Cerebellar cortex (tissue), 1 donor: ENCODE measurements at regions not wholly inside any gene's neighbourhood (a gene's known extent, or its start where the extent isn't known, plus 50 kb on each side); places are given as distances from the start of the nearest gene placed in this dataset.
A peak's percentile ranks its signal among the peaks of the same experiment; 100 is the strongest.
"Not testable (repeated sequence)": the region's sequence is repeated elsewhere in the genome, so short reads cannot be mapped to it uniquely, and the experiment has no call there.

ENCODE experiments used
- DNase-seq: peaks from one replicate; pipeline ENCODE4 v3.0.0-alpha.2; 2015; ENCODE audit warnings: low spot score

GRCh38 chr4:42205541-42205940, 53.1 kb upstream of the BEND4 start:
- DNase-seq = no peak

GRCh38 chr4:42216664-42217063, 64.2 kb upstream of the BEND4 start:
- DNase-seq = no peak

- no peak for DNase-seq
These were observed 72.8 kb upstream of the BEND4 start for GRCh38 chr4:42225286-42225685.

- no peak for DNase-seq
These were observed 82.4 kb upstream of the BEND4 start for GRCh38 chr4:42234817-42235216.

- no peak for DNase-seq
These were observed 83.0 kb upstream of the BEND4 start for GRCh38 chr4:42235304-42236021.

- DNase-seq = no peak
These were observed 84.6 kb upstream of the BEND4 start for GRCh38 chr4:42237010-42237409.

- no peak for DNase-seq
These were observed 85.0 kb upstream of the BEND4 start for GRCh38 chr4:42237451-42237850.

GRCh38 chr4:42248972-42249371, 96.5 kb upstream of the BEND4 start:
- no peak for DNase-seq

GRCh38 chr4:42252315-42252714, 99.9 kb upstream of the BEND4 start:
- DNase-seq = no peak

GRCh38 chr4:42257645-42258044, 105.2 kb upstream of the BEND4 start:
- DNase-seq = not testable (repeated sequence)

GRCh38 chr4:42262701-42263490, 110.4 kb upstream of the BEND4 start:
- no peak for DNase-seq

GRCh38 chr4:42265782-42266602, 113.5 kb upstream of the BEND4 start:
- DNase-seq = no peak

GRCh38 chr4:42267724-42268123, 115.3 kb upstream of the BEND4 start:
- DNase-seq = no peak

GRCh38 chr4:42268824-42269223, 116.4 kb upstream of the BEND4 start:
- DNase-seq = no peak

GRCh38 chr4:42271096-42271495, 118.6 kb upstream of the BEND4 start:
- DNase-seq = no peak

GRCh38 chr4:42277291-42277690, 120.0 kb upstream of the SHISA3 start:
- DNase-seq = no peak

- DNase-seq = no peak
These were observed 118.5 kb upstream of the SHISA3 start for GRCh38 chr4:42278709-42279324.

- DNase-seq = peak; percentile 23
These were observed 116.8 kb upstream of the SHISA3 start for GRCh38 chr4:42280327-42281095.

GRCh38 chr4:42281324-42282020, 115.8 kb upstream of the SHISA3 start:
- DNase-seq = no peak

GRCh38 chr4:42282081-42282901, 115.0 kb upstream of the SHISA3 start:
- DNase-seq = peak; percentile 82
